Fibroblast of villous mesenchyme (primary cell): ENCODE measurements at regions not wholly inside any gene's neighbourhood (a gene's known extent, or its start where the extent isn't known, plus 50 kb on each side); places are given as distances from the start of the nearest gene placed in this dataset.
A peak's percentile ranks its signal among the peaks of the same experiment; 100 is the strongest.

ENCODE experiments used
- DNase-seq: peaks from one replicate; pipeline ENCODE4 v3.0.0-alpha.2; 2010; ENCODE audit warnings: low read depth
- H3K4me3 ChIP-seq: 2 replicates; pipeline ENCODE4 v1.5.1; 2011; ENCODE audit warnings: low read depth, mild to moderate bottlenecking, low read length
- CTCF ChIP-seq: IDR thresholded peaks from 2 replicates; pipeline ENCODE4 v1.5.1; 2012; ENCODE audit warnings: low read depth, mild to moderate bottlenecking, low read length; ENCODE audit not compliant: insufficient read depth

DNA sequence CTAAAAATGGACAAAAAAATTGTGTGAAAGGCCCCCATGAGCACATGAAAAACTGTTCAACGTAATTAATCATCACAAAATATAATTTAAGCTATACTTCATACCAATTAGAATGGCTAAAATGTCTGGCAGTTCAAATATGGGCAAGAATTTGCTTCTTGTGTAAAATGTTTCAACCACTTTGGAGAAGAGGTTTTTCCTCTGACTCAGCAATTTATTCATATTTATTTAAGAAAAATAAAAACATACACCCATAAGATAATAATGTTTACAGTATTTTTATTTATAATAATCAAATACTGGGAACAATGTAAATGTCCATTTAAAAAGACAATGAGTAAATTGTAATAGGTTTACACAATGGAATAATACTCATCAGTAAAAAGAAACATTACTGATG lies 395.1 kb upstream of the KHDRBS2 start:
- DNase-seq = no peak
- no peak for TF ChIP-seq CTCF

GRCh38 chr6:62672989-62673388 lies 387.0 kb upstream of the KHDRBS2 start:
- no peak for DNase-seq
- TF ChIP-seq CTCF = no peak

More for the DNA sequence above, 395.1 kb upstream of the KHDRBS2 start:
- H3K4me3 ChIP-seq = no peak overlapping the region

DNA sequence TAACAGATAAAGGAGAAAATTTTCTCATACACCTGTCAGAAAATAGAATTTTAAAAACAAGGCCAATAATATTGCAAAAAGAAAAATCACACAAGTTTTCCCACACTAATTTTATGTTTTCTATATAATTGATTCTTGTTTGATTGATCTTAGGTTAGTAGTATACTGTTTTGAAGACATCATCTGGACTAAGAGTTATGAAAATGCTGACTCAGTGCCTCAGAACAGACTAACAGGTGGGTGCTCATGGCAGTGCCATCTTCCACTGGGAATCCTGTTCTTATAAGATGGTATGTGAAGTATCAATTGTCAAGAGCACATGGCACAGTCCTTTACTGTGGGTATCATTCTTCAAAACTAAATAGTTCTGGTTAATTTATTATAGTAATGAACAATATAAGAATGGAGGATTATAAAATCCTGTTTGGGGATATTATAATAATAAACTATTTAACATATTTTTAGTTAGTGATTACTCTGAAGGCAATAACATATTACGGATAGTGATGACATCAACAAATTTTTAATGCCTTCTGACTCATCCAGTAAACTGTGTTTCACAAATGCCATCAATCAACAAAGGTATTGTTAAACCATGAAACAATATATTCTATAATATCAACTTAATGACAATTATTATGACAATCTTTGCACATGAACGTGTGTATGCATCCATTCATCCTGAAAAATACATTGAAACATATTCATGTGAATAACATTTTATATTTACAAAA lies 384.6 kb upstream of the KHDRBS2 start:
- no peak overlapping the region for H3K4me3 ChIP-seq
- no peak for DNase-seq
- TF ChIP-seq CTCF = no peak

More at GRCh38 chr6:62672989-62673388, 387.0 kb upstream of the KHDRBS2 start:
- no peak overlapping the region for H3K4me3 ChIP-seq

- DNase-seq = no peak
- no peak for TF ChIP-seq CTCF
- H3K4me3 ChIP-seq = no peak overlapping the region
These were observed 383.8 kb upstream of the KHDRBS2 start for GRCh38 chr6:62669831-62670230.

DNA sequence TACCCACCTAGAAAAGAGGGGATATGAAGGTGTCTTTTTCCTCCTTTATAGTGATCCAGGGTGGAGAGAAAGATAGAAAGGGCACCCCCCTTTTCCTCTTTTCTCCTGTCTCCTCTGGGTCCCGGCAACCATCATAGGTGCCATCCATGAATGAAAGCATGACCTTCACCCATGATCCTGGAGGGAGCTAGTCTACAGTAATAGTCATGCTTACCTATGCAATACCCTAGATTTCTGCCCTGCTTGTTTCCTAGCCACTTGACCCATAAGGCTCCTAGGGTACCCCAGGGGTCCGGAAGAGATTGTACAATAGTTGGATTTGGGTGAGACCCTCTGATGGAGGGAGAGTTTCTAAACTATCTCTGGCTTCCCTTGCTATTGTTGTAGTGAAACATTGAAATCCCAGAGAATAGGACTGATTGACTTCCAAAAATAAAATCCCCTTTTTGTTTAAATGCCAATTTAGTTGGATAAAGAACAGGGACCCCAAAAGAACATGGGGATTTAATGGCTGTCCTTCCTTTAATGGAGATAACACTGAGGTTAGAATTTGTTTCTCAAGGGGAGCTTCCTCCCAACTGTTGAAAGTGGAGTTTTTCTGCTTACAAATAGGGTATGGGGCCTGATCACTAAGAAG lies 366.8 kb upstream of the KHDRBS2 start:
- H3K4me3 ChIP-seq = no peak overlapping the region
- DNase-seq = peak; percentile 22
- no peak for TF ChIP-seq CTCF

- H3K4me3 ChIP-seq = no peak overlapping the region
- DNase-seq = no peak
- TF ChIP-seq CTCF = no peak
These were observed 359.2 kb upstream of the KHDRBS2 start for GRCh38 chr6:62645274-62645673.
